ENCODE measurements at regions not wholly inside any gene's neighbourhood (a gene's known extent, or its start where the extent isn't known, plus 50 kb on each side); places are given as distances from the start of the nearest gene placed in this dataset.

DNA sequence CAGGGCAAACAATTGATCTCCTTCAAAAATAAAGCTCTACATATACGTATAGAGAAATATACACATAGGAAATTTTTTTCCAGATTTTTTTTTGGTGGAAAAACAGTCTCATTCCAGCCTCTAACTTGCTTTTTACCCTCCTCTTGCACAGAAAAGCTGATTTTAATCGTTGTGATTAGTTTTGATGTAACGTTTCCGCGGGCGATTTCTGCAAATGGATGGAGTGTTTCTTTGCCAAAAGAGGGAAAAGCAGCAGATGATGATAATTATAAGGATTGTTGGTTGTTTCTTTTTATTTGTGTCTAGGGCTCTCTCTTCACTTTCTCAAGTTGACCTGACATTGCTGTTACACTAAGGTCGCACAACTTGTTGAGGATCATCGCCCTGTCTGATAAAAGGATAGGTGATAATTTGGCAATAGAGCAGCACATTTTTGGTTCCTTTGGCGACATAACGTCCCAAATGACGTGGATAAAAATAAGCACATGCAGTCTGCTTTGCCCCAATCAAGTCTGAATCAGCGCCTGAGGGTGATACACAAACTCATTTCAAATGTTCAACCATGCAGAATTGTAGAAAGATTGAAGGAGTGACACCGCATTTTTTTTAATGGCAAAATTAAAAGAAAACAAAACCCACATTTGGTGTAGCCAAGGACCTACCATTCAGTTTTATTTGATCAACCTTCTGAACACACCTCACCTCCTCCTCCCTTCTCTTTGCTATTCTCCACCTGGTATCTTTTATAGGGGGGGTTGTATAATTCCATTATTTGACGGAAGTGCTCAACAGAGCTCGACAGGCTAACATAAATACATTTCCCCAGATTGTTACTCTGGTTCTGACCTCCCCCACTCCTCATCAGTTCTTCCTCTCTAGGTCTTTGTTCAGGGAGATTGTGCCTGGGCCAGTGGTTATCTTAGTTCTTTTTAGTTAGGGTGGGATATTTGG is 109.6 kb upstream of the KCTD1 start:
- 12 to 17% methylated on average over 15 of the region's 15 CpGs for WGBS, 2 donors
- Histone ChIP-seq H3K27me3 (ENCODE audit: control insufficient read depth in 3 of 3, insufficient read depth in 3 of 3, low read length in 2 of 3) (no peaks in the 10 kb centered on the region), H3K9ac (ENCODE audit: insufficient read depth in 1 of 2, low read length in 2 of 2) (peak overlapping the region in 1 of 2 donors; percentile 80), H3K27ac (ENCODE audit: low read depth in 1 of 2, low read length in 1 of 2) (no peak overlapping the region), H3K4me1 (ENCODE audit: control insufficient read depth in 5 of 5, insufficient read depth in 5 of 5, low read length in 5 of 5) (peaks cover 0 to 24% (median 9%) of the 10 kb centered on the region in 5 donors), H3K4me3 (no peak overlapping the region), H3K9me3 (ENCODE audit: control insufficient read depth in 4 of 4, insufficient read depth in 3 of 4, low read length in 3 of 4) (no peaks in the 10 kb centered on the region), H3K36me3 (ENCODE audit: control insufficient read depth in 4 of 4, insufficient read depth in 4 of 4, low read length in 4 of 4) (no peaks in the 10 kb centered on the region)
- no peak for ATAC-seq (ENCODE audit: insufficient read depth, low FRiP score)
- DNase-seq, result peak in 2 of 3 donors; percentile 25 to 31
- TF ChIP-seq CTCF (IDR thresholded peaks at IDR 0.05; ENCODE audit: control extremely low read depth, extremely low read depth), result no peak

DNA sequence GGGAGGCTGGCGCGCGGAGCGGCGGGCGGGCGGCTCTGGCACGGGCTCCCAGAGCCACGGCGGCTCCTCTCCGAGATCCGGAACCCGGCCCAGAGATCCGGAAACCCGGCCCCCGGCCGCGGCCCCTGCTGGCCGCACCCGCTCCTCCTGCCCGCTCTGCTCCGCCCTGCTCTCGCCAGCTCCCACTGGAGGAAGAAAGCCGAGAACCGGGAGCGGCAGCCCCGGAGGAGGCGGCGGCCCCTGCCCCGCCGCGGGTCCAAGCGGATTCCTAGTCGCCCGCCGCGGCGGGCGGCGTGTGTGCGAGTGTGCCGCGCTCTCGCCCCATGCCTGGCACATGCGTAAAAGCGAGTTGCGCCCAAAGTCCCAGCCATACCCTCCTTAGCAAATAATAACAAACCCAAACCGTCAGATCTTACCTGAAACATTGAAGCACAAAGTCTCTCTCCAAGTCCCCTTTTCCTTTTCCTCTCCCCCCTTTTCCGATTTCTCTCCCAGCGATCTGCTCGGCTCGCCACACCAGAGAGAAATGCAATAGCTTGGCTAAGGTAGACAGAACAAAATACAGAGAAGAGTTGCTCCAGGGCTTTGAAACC is 108.7 kb upstream of the KCTD1 start:
- DNase-seq, result peak; percentile 81 to 83 (median 82)
- Histone ChIP-seq H3K4me3 (peak overlapping the region; percentile 67), H3K27me3 (ENCODE audit: control insufficient read depth in 3 of 3, insufficient read depth in 3 of 3, low read length in 2 of 3) (peaks cover 0 to under 1% (median 0%) of the 10 kb centered on the region in 3 donors), H3K9me3 (ENCODE audit: control insufficient read depth in 4 of 4, insufficient read depth in 3 of 4, low read length in 3 of 4) (no peaks in the 10 kb centered on the region), H3K36me3 (ENCODE audit: control insufficient read depth in 4 of 4, insufficient read depth in 4 of 4, low read length in 4 of 4) (no peaks in the 10 kb centered on the region), H3K4me1 (ENCODE audit: control insufficient read depth in 5 of 5, insufficient read depth in 5 of 5, low read length in 5 of 5) (peaks cover 0 to 24% (median 9%) of the 10 kb centered on the region in 5 donors), H3K27ac (ENCODE audit: low read depth in 1 of 2, low read length in 1 of 2) (peak overlapping the region; percentile 85 to 88), H3K9ac (ENCODE audit: insufficient read depth in 1 of 2, low read length in 2 of 2) (peak overlapping the region in 1 of 2 donors; percentile 80)
- no peak for TF ChIP-seq CTCF (IDR thresholded peaks at IDR 0.05; ENCODE audit: control extremely low read depth, extremely low read depth)
- WGBS, 2 donors, result 0 to 1% methylated on average over 19 to 52 of the region's 52 CpGs
- ATAC-seq (ENCODE audit: insufficient read depth, low FRiP score), result peak; percentile 81

GRCh38 chr18:26656431-26656943 is 108.1 kb upstream of the KCTD1 start:
- peaks cover 0 to 4% (median 0%) of the 10 kb centered on the region in 3 donors for H3K27me3 ChIP-seq (ENCODE audit: control insufficient read depth in 3 of 3, insufficient read depth in 3 of 3, low read length in 2 of 3)
- H3K4me1 ChIP-seq (ENCODE audit: control insufficient read depth in 5 of 5, insufficient read depth in 5 of 5, low read length in 5 of 5), result peaks cover 0 to 24% (median 9%) of the 10 kb centered on the region in 5 donors
- peak overlapping the region; percentile 81 to 83 for H3K27ac ChIP-seq (ENCODE audit: low read depth in 1 of 2, low read length in 1 of 2)
- DNase-seq (no peak), ATAC-seq (ENCODE audit: insufficient read depth, low FRiP score) (peak; percentile 22)
- no peaks in the 10 kb centered on the region for H3K36me3 ChIP-seq (ENCODE audit: control insufficient read depth in 4 of 4, insufficient read depth in 4 of 4, low read length in 4 of 4)
- 0% methylated on average over 27 to 68 of the region's 68 CpGs for WGBS, 2 donors
- TF ChIP-seq CTCF (IDR thresholded peaks at IDR 0.05; ENCODE audit: control extremely low read depth, extremely low read depth), result no peak
- no peak overlapping the region for H3K9ac ChIP-seq (ENCODE audit: insufficient read depth in 1 of 2, low read length in 2 of 2)
- no peaks in the 10 kb centered on the region for H3K9me3 ChIP-seq (ENCODE audit: control insufficient read depth in 4 of 4, insufficient read depth in 3 of 4, low read length in 3 of 4)
- H3K4me3 ChIP-seq, result peak overlapping the region; percentile 51
